ENCODE measurements at regions not wholly inside any gene's neighbourhood (a gene's known extent, or its start where the extent isn't known, plus 50 kb on each side); places are given as distances from the start of the nearest gene placed in this dataset.

- Histone ChIP-seq H3K9me3 (ENCODE audit: low read depth, low read length) (no peaks in the 10 kb centered on the region), H3K27ac (no peak overlapping the region), H3K36me3 (ENCODE audit: insufficient read depth, low read length) (no peaks in the 10 kb centered on the region), H3K4me3 (no peak overlapping the region), H3K9ac (ENCODE audit: insufficient read length) (no peak overlapping the region)
- no peak for TF ChIP-seq EZH2 (IDR thresholded peaks at IDR 0.05)
- TF ChIP-seq POLR2AphosphoS5 (IDR thresholded peaks at IDR 0.05; ENCODE audit: borderline replicate concordance, low read depth, low read length): no peak
- TF ChIP-seq FOXP2 (optimal IDR thresholded peaks at IDR 0.05; ENCODE audit: control extremely low read depth, extremely low read length, insufficient read depth): no peak
- no peak for DNase-seq (ENCODE audit: low read depth, low spot score)
Observed at GRCh38 chr16:55116165-55116920, 185.7 kb downstream of the IRX5 start.

- no peak overlapping the region for H3K4me3 ChIP-seq
- no peak overlapping the region for H3K9ac ChIP-seq (ENCODE audit: insufficient read length)
- DNase-seq (ENCODE audit: low read depth, low spot score): no peak
- H3K27ac ChIP-seq: no peak overlapping the region
- TF ChIP-seq EZH2 (IDR thresholded peaks at IDR 0.05) (no peak), POLR2AphosphoS5 (IDR thresholded peaks at IDR 0.05; ENCODE audit: borderline replicate concordance, low read depth, low read length) (no peak), FOXP2 (optimal IDR thresholded peaks at IDR 0.05; ENCODE audit: control extremely low read depth, extremely low read length, insufficient read depth) (no peak)
- H3K36me3 ChIP-seq (ENCODE audit: insufficient read depth, low read length): no peaks in the 10 kb centered on the region
- no peaks in the 10 kb centered on the region for H3K9me3 ChIP-seq (ENCODE audit: low read depth, low read length)
Observed at GRCh38 chr16:55118701-55119260, 188.1 kb downstream of the IRX5 start.

- no peak overlapping the region for H3K4me3 ChIP-seq
Observed at GRCh38 chr16:55120408-55120807, 189.7 kb downstream of the IRX5 start.

GRCh38 chr16:55120826-55121225 lies 190.2 kb downstream of the IRX5 start:
- no peak overlapping the region for H3K4me3 ChIP-seq
- H3K27ac ChIP-seq: no peak overlapping the region
- no peak for TF ChIP-seq FOXP2 (optimal IDR thresholded peaks at IDR 0.05; ENCODE audit: control extremely low read depth, extremely low read length, insufficient read depth)
- no peak for TF ChIP-seq POLR2AphosphoS5 (IDR thresholded peaks at IDR 0.05; ENCODE audit: borderline replicate concordance, low read depth, low read length)
- TF ChIP-seq EZH2 (IDR thresholded peaks at IDR 0.05): no peak
- no peak for DNase-seq (ENCODE audit: low read depth, low spot score)
- no peaks in the 10 kb centered on the region for H3K36me3 ChIP-seq (ENCODE audit: insufficient read depth, low read length)
- no peaks in the 10 kb centered on the region for H3K9me3 ChIP-seq (ENCODE audit: low read depth, low read length)
- H3K9ac ChIP-seq (ENCODE audit: insufficient read length): no peak overlapping the region

More at GRCh38 chr16:55120408-55120807, 189.7 kb downstream of the IRX5 start:
- Histone ChIP-seq H3K27ac (no peak overlapping the region), H3K36me3 (ENCODE audit: insufficient read depth, low read length) (no peaks in the 10 kb centered on the region), H3K9ac (ENCODE audit: insufficient read length) (no peak overlapping the region), H3K9me3 (ENCODE audit: low read depth, low read length) (no peaks in the 10 kb centered on the region)
- no peak for DNase-seq (ENCODE audit: low read depth, low spot score)
- TF ChIP-seq EZH2 (IDR thresholded peaks at IDR 0.05) (no peak), POLR2AphosphoS5 (IDR thresholded peaks at IDR 0.05; ENCODE audit: borderline replicate concordance, low read depth, low read length) (no peak)

GRCh38 chr16:55123652-55124051 lies 193.0 kb downstream of the IRX5 start:
- H3K9ac ChIP-seq (ENCODE audit: insufficient read length): no peak overlapping the region
- H3K27ac ChIP-seq: no peak overlapping the region
- H3K36me3 ChIP-seq (ENCODE audit: insufficient read depth, low read length): no peaks in the 10 kb centered on the region
- no peak overlapping the region for H3K4me3 ChIP-seq
- TF ChIP-seq EZH2 (IDR thresholded peaks at IDR 0.05) (no peak), FOXP2 (optimal IDR thresholded peaks at IDR 0.05; ENCODE audit: control extremely low read depth, extremely low read length, insufficient read depth) (no peak), POLR2AphosphoS5 (IDR thresholded peaks at IDR 0.05; ENCODE audit: borderline replicate concordance, low read depth, low read length) (no peak)
- no peaks in the 10 kb centered on the region for H3K9me3 ChIP-seq (ENCODE audit: low read depth, low read length)
- no peak for DNase-seq (ENCODE audit: low read depth, low spot score)

GRCh38 chr16:55125818-55126385 lies 195.2 kb downstream of the IRX5 start:
- Histone ChIP-seq H3K36me3 (ENCODE audit: insufficient read depth, low read length) (no peaks in the 10 kb centered on the region), H3K9me3 (ENCODE audit: low read depth, low read length) (no peaks in the 10 kb centered on the region), H3K27ac (no peak overlapping the region), H3K4me3 (no peak overlapping the region), H3K9ac (ENCODE audit: insufficient read length) (no peak overlapping the region)
- TF ChIP-seq EZH2 (IDR thresholded peaks at IDR 0.05) (no peak), POLR2AphosphoS5 (IDR thresholded peaks at IDR 0.05; ENCODE audit: borderline replicate concordance, low read depth, low read length) (no peak), FOXP2 (optimal IDR thresholded peaks at IDR 0.05; ENCODE audit: control extremely low read depth, extremely low read length, insufficient read depth) (no peak)
- no peak for DNase-seq (ENCODE audit: low read depth, low spot score)

- no peaks in the 10 kb centered on the region for H3K36me3 ChIP-seq (ENCODE audit: insufficient read depth, low read length)
- no peak overlapping the region for H3K27ac ChIP-seq
- DNase-seq (ENCODE audit: low read depth, low spot score): no peak
- H3K9ac ChIP-seq (ENCODE audit: insufficient read length): no peak overlapping the region
- TF ChIP-seq EZH2 (IDR thresholded peaks at IDR 0.05) (no peak), FOXP2 (optimal IDR thresholded peaks at IDR 0.05; ENCODE audit: control extremely low read depth, extremely low read length, insufficient read depth) (no peak), POLR2AphosphoS5 (IDR thresholded peaks at IDR 0.05; ENCODE audit: borderline replicate concordance, low read depth, low read length) (no peak)
- H3K4me3 ChIP-seq: no peak overlapping the region
- no peaks in the 10 kb centered on the region for H3K9me3 ChIP-seq (ENCODE audit: low read depth, low read length)
Observed at GRCh38 chr16:55126456-55126855, 195.8 kb downstream of the IRX5 start.

- Histone ChIP-seq H3K36me3 (ENCODE audit: insufficient read depth, low read length) (no peaks in the 10 kb centered on the region), H3K27ac (no peak overlapping the region), H3K9ac (ENCODE audit: insufficient read length) (no peak overlapping the region), H3K9me3 (ENCODE audit: low read depth, low read length) (no peaks in the 10 kb centered on the region), H3K4me3 (no peak overlapping the region)
- no peak for DNase-seq (ENCODE audit: low read depth, low spot score)
- no peak for TF ChIP-seq EZH2 (IDR thresholded peaks at IDR 0.05)
- TF ChIP-seq POLR2AphosphoS5 (IDR thresholded peaks at IDR 0.05; ENCODE audit: borderline replicate concordance, low read depth, low read length): no peak
- no peak for TF ChIP-seq FOXP2 (optimal IDR thresholded peaks at IDR 0.05; ENCODE audit: control extremely low read depth, extremely low read length, insufficient read depth)
Observed at GRCh38 chr16:55130456-55130855, 193.5 kb upstream of the IRX6 start.
